HepG2 (cell line): ENCODE measurements at regions not wholly inside any gene's neighbourhood (a gene's known extent, or its start where the extent isn't known, plus 50 kb on each side); places are given as distances from the start of the nearest gene placed in this dataset.

Source experiments
- ATAC-seq: fragments of 200-7000 bp; cut with Tn5 transposase; 3 replicates; pipeline ENCODE4 v1.9.1; 2020; ENCODE audit warnings: mild to moderate bottlenecking, moderate library complexity
- BruUV-seq: library from RNA; stranded (reverse); fragments of 400-500 nt; replicated peaks from 2 replicates; lab custom pipeline; 2021; lab: Mats Ljungman, UMichigan
- CTCF ChIA-PET: fragments of 300-600 bp; formaldehyde crosslinking; extraction: SDS; loops from one replicate; lab custom pipeline; 2021; ENCODE audit warnings: low total read pairs, inconsistent platforms, low intra/inter-chr PET ratio; lab: Yijun Ruan, JAX
- POLR2A ChIA-PET: fragments of 350-600 bp; sonication (Branson Sonifier 250); formaldehyde crosslinking; loops from one replicate; lab custom pipeline; 2020; ENCODE audit warnings: antibody characterized with exemption, inconsistent platforms; lab: Yijun Ruan, JAX
- DNase-seq: peaks from one replicate; pipeline ENCODE4 v3.0.0-alpha.2; 2015; ENCODE audit warnings: low spot score
- FAIRE-seq: peaks from 3 replicates; lab custom pipeline; 2011; peaks lifted over from hg19 to GRCh38; lab: Jason Lieb, UNC
- H2AFZ ChIP-seq: one replicate; pipeline ENCODE4 v1.6.1; 2011; ENCODE audit warnings: low read length, inconsistent platforms
- H3K27ac ChIP-seq: fragments of 300-600 bp; 3 replicates; pipeline ENCODE4 v1.8.0; 2011; ENCODE audit warnings: mixed run types, mild to moderate bottlenecking, mixed read lengths, low read length, inconsistent platforms; ENCODE audit not compliant: insufficient read depth; ENCODE audit errors: extremely low read length
- H3K27me3 ChIP-seq, 2 experiments: fragments of 200-600 bp in 1 of 2; 2 replicates in 1 of 2; 3 replicates in 1 of 2; pipeline versions ENCODE4 v1.6.0 to v1.8.0; 2011; ENCODE audit warnings: low read length in 2 of 2, mild to moderate bottlenecking in 2 of 2, moderate library complexity in 2 of 2, inconsistent platforms in 1 of 2; ENCODE audit not compliant: insufficient read depth in 2 of 2, control insufficient read depth in 1 of 2
- H3K36me3 ChIP-seq, 2 experiments: fragments of 200-600 bp in 1 of 2; replicated peaks in 1 of 2; 2 replicates in 1 of 2; 3 replicates in 1 of 2; pipeline versions ENCODE4 v1.5.1 to v1.8.0; 2011; ENCODE audit warnings: low read length in 2 of 2, inconsistent platforms in 1 of 2; ENCODE audit not compliant: insufficient read depth in 2 of 2, control insufficient read depth in 1 of 2
- H3K4me1 ChIP-seq: 2 replicates; pipeline ENCODE4 v1.5.1; 2012; ENCODE audit warnings: low read length, inconsistent platforms; ENCODE audit not compliant: insufficient read depth
- H3K4me2 ChIP-seq: 2 replicates; pipeline ENCODE4 v1.6.0; 2011; ENCODE audit warnings: low read depth, low read length, inconsistent platforms
- H3K4me3 ChIP-seq, 3 experiments: fragments of 200-600 bp in 1 of 3; sonication (generic), shearing (Covaris generic) in 1 of 3; replicated peaks in 1 of 3; 2 replicates each; pipeline ENCODE4 v1.5.1; 2011 to 2016; ENCODE audit warnings: low read length in 3 of 3, inconsistent platforms in 2 of 3, low read depth in 2 of 3, mild to moderate bottlenecking in 2 of 3, control low read depth in 1 of 3, mixed read lengths in 1 of 3; ENCODE audit not compliant: insufficient read depth in 1 of 3
- H3K79me2 ChIP-seq: one replicate; pipeline ENCODE4 v1.6.1; 2011; ENCODE audit warnings: low read length, inconsistent platforms; ENCODE audit not compliant: insufficient read depth
- H3K9ac ChIP-seq: 2 replicates; pipeline ENCODE4 v1.6.0; 2011; ENCODE audit warnings: mild to moderate bottlenecking, low read depth, low read length, inconsistent platforms; ENCODE audit not compliant: insufficient read depth
- H3K9me3 ChIP-seq: 2 replicates; pipeline ENCODE4 v1.5.1; 2012; ENCODE audit warnings: mild to moderate bottlenecking, low read length
- H4K20me1 ChIP-seq: 2 replicates; pipeline ENCODE4 v1.6.0; 2011; ENCODE audit warnings: inconsistent platforms, mild to moderate bottlenecking, low read length, moderate library complexity; ENCODE audit not compliant: insufficient read depth
- FOXO4 ChIP-seq: sonication (generic); formaldehyde crosslinking; conservative IDR thresholded peaks from 2 replicates; pipeline ENCODE4 v1.8.1; 2023; ENCODE audit warnings: missing genetic modification reagents
- GTF2F1 ChIP-seq: fragments of 150-350 bp; IDR thresholded peaks from 2 replicates; pipeline ENCODE4 v1.6.1; 2014; ENCODE audit warnings: low read length
- GTF3A ChIP-seq: sonication (generic); formaldehyde crosslinking; conservative IDR thresholded peaks from 2 replicates; pipeline ENCODE4 v1.4.0; 2020; ENCODE audit warnings: mild to moderate bottlenecking, missing genetic modification reagents
- KAT8 ChIP-seq: IDR thresholded peaks from 2 replicates; pipeline ENCODE4 v1.6.1; 2016; ENCODE audit warnings: missing genetic modification reagents, missing compliant biosample characterization
- NONO ChIP-seq, 2 experiments: fragments of 450-650 bp in 1 of 2; sonication (generic) in 1 of 2; formaldehyde crosslinking in 1 of 2; IDR thresholded peaks in 1 of 2; conservative IDR thresholded peaks in 1 of 2; 2 replicates each; pipeline versions ENCODE4 v1.6.1 to v1.8.0; 2017 to 2022; ENCODE audit warnings: mild to moderate bottlenecking in 1 of 2, missing genetic modification reagents in 1 of 2, moderate library complexity in 1 of 2
- PHF20 ChIP-seq: sonication (generic); formaldehyde crosslinking; IDR thresholded peaks from 2 replicates; pipeline ENCODE4 v1.5.0; 2020; ENCODE audit warnings: mild to moderate bottlenecking, missing genetic modification reagents
- PRMT3 ChIP-seq: sonication (generic); formaldehyde crosslinking; IDR thresholded peaks from 2 replicates; pipeline ENCODE4 v1.8.1; 2022; ENCODE audit warnings: low read depth, mild to moderate bottlenecking, moderate library complexity, missing genetic modification reagents, borderline replicate concordance
- TBX2 ChIP-seq: sonication (generic); formaldehyde crosslinking; IDR thresholded peaks from 2 replicates; pipeline ENCODE4 v1.5.0; 2020; ENCODE audit warnings: missing genetic modification reagents, mild to moderate bottlenecking, borderline replicate concordance
- ZNF232 ChIP-seq: sonication (generic); formaldehyde crosslinking; IDR thresholded peaks from 2 replicates; pipeline ENCODE4 v1.4.0; 2020; ENCODE audit warnings: missing genetic modification reagents, borderline replicate concordance
- ZNF234 ChIP-seq: sonication (generic); formaldehyde crosslinking; conservative IDR thresholded peaks from 2 replicates; pipeline ENCODE4 v1.5.1; 2020; ENCODE audit warnings: mild to moderate bottlenecking, missing genetic modification reagents
- ZNF710 ChIP-seq: sonication (generic); formaldehyde crosslinking; IDR thresholded peaks from 2 replicates; pipeline ENCODE4 v1.5.0; 2020; ENCODE audit warnings: mild to moderate bottlenecking, missing genetic modification reagents, borderline replicate concordance
- WGBS: methylation state at CpG from one replicate; pipeline ENCODE4 v1.1.6; 2017; ENCODE audit warnings: low lambda C conversion rate; 5-methylcytosine and 5-hydroxymethylcytosine counted together
- in situ Hi-C: cut with HindIII; loops from 2 replicates; pipeline ENCODE4 v1.10.0; 2017; ENCODE audit warnings: low pct_unique_long_range_greater_than_20kb; ENCODE audit not compliant: extremely low pct_ligation_motif_present
- intact Hi-C: fragments of 100-400 bp; cut with micrococcal nuclease; formaldehyde crosslinking; loops from one replicate; pipeline ENCODE4 v1.10.0; 2022; ENCODE audit not compliant: unreplicated experiment
- TF ChIP-seq, protein P1 (sequence below): sonication (generic); formaldehyde crosslinking; IDR thresholded peaks from 2 replicates; pipeline ENCODE4 v1.5.0; 2020; ENCODE audit warnings: mild to moderate bottlenecking, missing genetic modification reagents, borderline replicate concordance

DNA sequence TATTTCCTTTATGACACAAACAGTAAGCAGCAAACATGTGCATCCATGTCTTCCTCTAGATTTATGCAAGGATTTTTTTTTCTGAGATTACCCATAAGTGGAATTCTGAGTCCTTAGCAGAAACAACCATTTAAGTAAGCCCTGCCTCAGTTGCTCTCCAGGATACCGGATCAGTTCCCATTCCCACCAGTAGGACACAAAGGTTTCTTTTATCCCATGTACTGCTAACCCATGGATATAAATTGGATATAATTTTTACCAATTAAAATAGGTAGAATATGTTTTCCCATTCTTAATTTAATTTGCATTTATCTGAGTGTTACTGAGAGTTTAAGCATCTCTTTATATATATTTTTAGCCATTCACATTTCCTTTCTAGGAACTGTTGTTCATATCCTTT, 280.9 kb downstream of the FGFR2 start:
- ATAC-seq (no peak), DNase-seq (no peak), FAIRE-seq (no peak)
- H3K9me3 ChIP-seq: no peaks in the 10 kb centered on the region
- H3K79me2 ChIP-seq: no peaks in the 10 kb centered on the region
- no peak overlapping the region for H3K4me3 ChIP-seq
- H3K27me3 ChIP-seq: no peaks in the 10 kb centered on the region; a peak in 1 of 5 replicates
- intact Hi-C loops: no loop called here
- no peaks in the 10 kb centered on the region for H3K4me1 ChIP-seq
- H3K9ac ChIP-seq: no peak overlapping the region
- no peak overlapping the region for H2AFZ ChIP-seq
- in situ Hi-C loops: no loop called here
- BruUV-seq: no TSS peak
- CTCF ChIA-PET: no interaction called here
- POLR2A ChIA-PET: no interaction called here
- H4K20me1 ChIP-seq: no peaks in the 10 kb centered on the region
- H3K4me2 ChIP-seq: no peak overlapping the region
- no peak overlapping the region for H3K27ac ChIP-seq
- 0% methylated on average over 1 of the region's 1 CpG for WGBS
- H3K36me3 ChIP-seq: no peaks in the 10 kb centered on the region
- TF ChIP-seq FOXO4 (CRISPR knock-in tag) (no peak), NONO (IDR thresholded peaks at IDR 0.05) (no peak), NONO (CRISPR knock-in tag; conservative IDR thresholded peaks at IDR 0.05) (no peak), GTF3A (CRISPR knock-in tag) (no peak), ZNF232 (no peak), ZNF710 (CRISPR knock-in tag) (no peak), ZNF234 (no peak), KAT8 (no peak), GTF2F1 (no peak), TBX2 (CRISPR knock-in tag) (no peak), PHF20 (no peak), PRMT3 (CRISPR knock-in tag) (no peak)
- TF ChIP-seq, protein P1, sequence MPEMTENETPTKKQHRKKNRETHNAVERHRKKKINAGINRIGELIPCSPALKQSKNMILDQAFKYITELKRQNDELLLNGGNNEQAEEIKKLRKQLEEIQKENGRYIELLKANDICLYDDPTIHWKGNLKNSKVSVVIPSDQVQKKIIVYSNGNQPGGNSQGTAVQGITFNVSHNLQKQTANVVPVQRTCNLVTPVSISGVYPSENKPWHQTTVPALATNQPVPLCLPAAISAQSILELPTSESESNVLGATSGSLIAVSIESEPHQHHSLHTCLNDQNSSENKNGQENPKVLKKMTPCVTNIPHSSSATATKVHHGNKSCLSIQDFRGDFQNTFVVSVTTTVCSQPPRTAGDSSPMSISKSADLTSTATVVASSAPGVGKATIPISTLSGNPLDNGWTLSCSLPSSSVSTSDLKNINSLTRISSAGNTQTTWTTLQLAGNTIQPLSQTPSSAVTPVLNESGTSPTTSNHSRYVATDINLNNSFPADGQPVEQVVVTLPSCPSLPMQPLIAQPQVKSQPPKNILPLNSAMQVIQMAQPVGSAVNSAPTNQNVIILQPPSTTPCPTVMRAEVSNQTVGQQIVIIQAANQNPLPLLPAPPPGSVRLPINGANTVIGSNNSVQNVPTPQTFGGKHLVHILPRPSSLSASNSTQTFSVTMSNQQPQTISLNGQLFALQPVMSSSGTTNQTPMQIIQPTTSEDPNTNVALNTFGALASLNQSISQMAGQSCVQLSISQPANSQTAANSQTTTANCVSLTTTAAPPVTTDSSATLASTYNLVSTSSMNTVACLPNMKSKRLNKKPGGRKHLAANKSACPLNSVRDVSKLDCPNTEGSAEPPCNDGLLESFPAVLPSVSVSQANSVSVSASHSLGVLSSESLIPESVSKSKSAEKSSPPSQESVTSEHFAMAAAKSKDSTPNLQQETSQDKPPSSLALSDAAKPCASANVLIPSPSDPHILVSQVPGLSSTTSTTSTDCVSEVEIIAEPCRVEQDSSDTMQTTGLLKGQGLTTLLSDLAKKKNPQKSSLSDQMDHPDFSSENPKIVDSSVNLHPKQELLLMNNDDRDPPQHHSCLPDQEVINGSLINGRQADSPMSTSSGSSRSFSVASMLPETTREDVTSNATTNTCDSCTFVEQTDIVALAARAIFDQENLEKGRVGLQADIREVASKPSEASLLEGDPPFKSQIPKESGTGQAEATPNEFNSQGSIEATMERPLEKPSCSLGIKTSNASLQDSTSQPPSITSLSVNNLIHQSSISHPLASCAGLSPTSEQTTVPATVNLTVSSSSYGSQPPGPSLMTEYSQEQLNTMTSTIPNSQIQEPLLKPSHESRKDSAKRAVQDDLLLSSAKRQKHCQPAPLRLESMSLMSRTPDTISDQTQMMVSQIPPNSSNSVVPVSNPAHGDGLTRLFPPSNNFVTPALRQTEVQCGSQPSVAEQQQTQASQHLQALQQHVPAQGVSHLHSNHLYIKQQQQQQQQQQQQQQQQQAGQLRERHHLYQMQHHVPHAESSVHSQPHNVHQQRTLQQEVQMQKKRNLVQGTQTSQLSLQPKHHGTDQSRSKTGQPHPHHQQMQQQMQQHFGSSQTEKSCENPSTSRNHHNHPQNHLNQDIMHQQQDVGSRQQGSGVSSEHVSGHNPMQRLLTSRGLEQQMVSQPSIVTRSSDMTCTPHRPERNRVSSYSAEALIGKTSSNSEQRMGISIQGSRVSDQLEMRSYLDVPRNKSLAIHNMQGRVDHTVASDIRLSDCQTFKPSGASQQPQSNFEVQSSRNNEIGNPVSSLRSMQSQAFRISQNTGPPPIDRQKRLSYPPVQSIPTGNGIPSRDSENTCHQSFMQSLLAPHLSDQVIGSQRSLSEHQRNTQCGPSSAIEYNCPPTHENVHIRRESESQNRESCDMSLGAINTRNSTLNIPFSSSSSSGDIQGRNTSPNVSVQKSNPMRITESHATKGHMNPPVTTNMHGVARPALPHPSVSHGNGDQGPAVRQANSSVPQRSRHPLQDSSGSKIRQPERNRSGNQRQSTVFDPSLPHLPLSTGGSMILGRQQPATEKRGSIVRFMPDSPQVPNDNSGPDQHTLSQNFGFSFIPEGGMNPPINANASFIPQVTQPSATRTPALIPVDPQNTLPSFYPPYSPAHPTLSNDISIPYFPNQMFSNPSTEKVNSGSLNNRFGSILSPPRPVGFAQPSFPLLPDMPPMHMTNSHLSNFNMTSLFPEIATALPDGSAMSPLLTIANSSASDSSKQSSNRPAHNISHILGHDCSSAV (CRISPR knock-in tag): no peak
